Peyer's patch (tissue), 4 donors: ENCODE measurements at regions not wholly inside any gene's neighbourhood (a gene's known extent, or its start where the extent isn't known, plus 50 kb on each side); places are given as distances from the start of the nearest gene placed in this dataset.

ENCODE experiments used
- POLR2A ChIP-seq, 2 donors: fragments of 450-650 bp; IDR thresholded peaks; one replicate each; pipeline ENCODE4 v1.5.1; 2017; ENCODE audit warnings: antibody characterized with exemption in 2 of 2, mild to moderate bottlenecking in 2 of 2, moderate library complexity in 2 of 2
- TF ChIP-seq, protein P1 (sequence below), 6 experiments: fragments of 450-650 bp in 4 of 6; fragments of 200-600 bp in 2 of 6; sonication (generic) in 1 of 6; IDR thresholded peaks; one replicate each; pipeline ENCODE4 v1.5.1; 2017 to 2019; ENCODE audit warnings: antibody characterized with exemption in 6 of 6, mild to moderate bottlenecking in 3 of 6, moderate library complexity in 1 of 6

DNA sequence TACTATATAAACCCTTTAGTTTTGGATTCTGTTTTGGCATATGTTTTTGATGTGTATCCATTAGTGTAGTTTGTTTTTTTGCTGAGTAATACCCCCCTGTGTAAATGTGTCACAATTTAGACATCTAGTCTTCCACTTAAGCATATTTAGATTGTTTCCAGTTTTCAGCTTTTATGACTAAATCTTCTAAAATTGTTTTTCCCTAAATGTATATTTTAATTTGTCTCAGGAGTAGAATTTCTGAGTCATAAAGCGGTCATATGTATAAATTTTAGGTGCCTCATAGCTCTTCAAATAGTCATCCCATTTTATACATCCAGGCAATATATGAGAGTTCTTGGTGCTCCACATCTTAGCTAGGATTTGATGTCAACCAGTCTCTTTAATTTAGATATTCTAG is 1348.0 kb downstream of the MRPL39 start:
- TF ChIP-seq, protein P1, sequence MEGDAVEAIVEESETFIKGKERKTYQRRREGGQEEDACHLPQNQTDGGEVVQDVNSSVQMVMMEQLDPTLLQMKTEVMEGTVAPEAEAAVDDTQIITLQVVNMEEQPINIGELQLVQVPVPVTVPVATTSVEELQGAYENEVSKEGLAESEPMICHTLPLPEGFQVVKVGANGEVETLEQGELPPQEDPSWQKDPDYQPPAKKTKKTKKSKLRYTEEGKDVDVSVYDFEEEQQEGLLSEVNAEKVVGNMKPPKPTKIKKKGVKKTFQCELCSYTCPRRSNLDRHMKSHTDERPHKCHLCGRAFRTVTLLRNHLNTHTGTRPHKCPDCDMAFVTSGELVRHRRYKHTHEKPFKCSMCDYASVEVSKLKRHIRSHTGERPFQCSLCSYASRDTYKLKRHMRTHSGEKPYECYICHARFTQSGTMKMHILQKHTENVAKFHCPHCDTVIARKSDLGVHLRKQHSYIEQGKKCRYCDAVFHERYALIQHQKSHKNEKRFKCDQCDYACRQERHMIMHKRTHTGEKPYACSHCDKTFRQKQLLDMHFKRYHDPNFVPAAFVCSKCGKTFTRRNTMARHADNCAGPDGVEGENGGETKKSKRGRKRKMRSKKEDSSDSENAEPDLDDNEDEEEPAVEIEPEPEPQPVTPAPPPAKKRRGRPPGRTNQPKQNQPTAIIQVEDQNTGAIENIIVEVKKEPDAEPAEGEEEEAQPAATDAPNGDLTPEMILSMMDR (IDR thresholded peaks at IDR 0.05) = no peak
- TF ChIP-seq POLR2A (IDR thresholded peaks at IDR 0.05) = no peak
